Left lung (tissue), 4 donors: ENCODE measurements at regions not wholly inside any gene's neighbourhood (a gene's known extent, or its start where the extent isn't known, plus 50 kb on each side); places are given as distances from the start of the nearest gene placed in this dataset.
A peak's percentile ranks its signal among the peaks of the same experiment; 100 is the strongest.

ENCODE experiments used
- ATAC-seq: fragments of 200-7000 bp; cut with Tn5 transposase; one replicate; pipeline ENCODE4 v1.9.1; 2020; ENCODE audit warnings: moderate library complexity
- DNase-seq, 4 donors: peaks; one replicate each; pipeline ENCODE4 v3.0.0-alpha.2; 2013 to 2020
- H3K27ac ChIP-seq, 2 donors: fragments of 200-600 bp; sonication (generic) in 1 of 2; one replicate each; pipeline versions ENCODE4 v1.5.0 to v1.8.0; 2020 to 2021
- H3K27me3 ChIP-seq, 2 donors: fragments of 200-600 bp; sonication (generic) in 1 of 2; one replicate each; pipeline versions ENCODE4 v1.5.0 to v1.8.0; 2020 to 2021
- H3K36me3 ChIP-seq, 2 donors: fragments of 200-600 bp; sonication (generic) in 1 of 2; one replicate each; pipeline versions ENCODE4 v1.5.0 to v1.8.0; 2020 to 2021
- H3K4me1 ChIP-seq, 2 donors: fragments of 200-600 bp; one replicate each; pipeline ENCODE4 v1.8.0; 2021
- H3K4me3 ChIP-seq, 2 donors: fragments of 200-600 bp; sonication (generic) in 1 of 2; one replicate each; pipeline versions ENCODE4 v1.5.0 to v1.8.0; 2020 to 2021; ENCODE audit warnings: mild to moderate bottlenecking in 1 of 2
- H3K9me3 ChIP-seq, 2 donors: fragments of 200-600 bp; sonication (generic) in 1 of 2; one replicate each; pipeline versions ENCODE4 v1.5.0 to v1.8.0; 2020 to 2021
- CTCF ChIP-seq, 2 donors: fragments of 200-600 bp; sonication (generic) in 1 of 2; IDR thresholded peaks; one replicate each; pipeline versions ENCODE4 v1.5.0 to v1.8.0; 2021; ENCODE audit warnings: antibody characterized with exemption in 2 of 2
- intact Hi-C, 2 donors: fragments of 100-400 bp; cut with DNase I; formaldehyde crosslinking; loops; one replicate each; pipeline versions ENCODE4 v1.11.2 to v1.14.2; 2022
- donor health status: DM: no; HTN: yes; CAD: no.
- donor health status: DM: no; HTN: no; CAD: no.

DNA sequence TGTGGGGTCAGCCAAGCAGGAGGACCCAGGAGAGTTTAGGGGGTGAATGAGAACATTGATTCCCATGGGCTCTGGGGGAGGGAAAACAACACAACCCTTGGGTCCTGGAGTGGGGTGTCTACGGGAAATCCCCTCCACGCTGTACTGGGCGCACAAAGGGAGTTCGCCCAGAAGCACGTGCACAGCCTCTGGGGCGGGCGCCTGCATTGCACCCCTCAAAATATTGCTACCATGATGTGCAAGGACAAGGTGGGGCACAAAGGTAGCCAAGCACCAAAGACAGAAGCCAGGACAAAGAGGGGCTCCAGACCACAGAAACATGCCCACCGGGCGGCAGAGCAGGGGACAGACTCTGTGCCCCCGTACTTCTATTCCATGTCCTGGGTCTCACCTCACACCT is 74.9 kb upstream of the EIF5 start:
- H3K4me1 ChIP-seq: peaks cover 3 to 16% of the 10 kb centered on the region in 2 donors
- H3K27me3 ChIP-seq: peaks cover 0 to 15% of the 10 kb centered on the region in 2 donors
- intact Hi-C loops: no loop called here
- no peak for TF ChIP-seq CTCF (IDR thresholded peaks at IDR 0.05)
- no peak for ATAC-seq
- no peaks in the 10 kb centered on the region for H3K36me3 ChIP-seq
- H3K4me3 ChIP-seq: no peak overlapping the region
- H3K27ac ChIP-seq: no peak overlapping the region
- DNase-seq: no peak
- no peaks in the 10 kb centered on the region for H3K9me3 ChIP-seq

GRCh38 chr14:103259801-103260628 is 74.0 kb upstream of the EIF5 start:
- peaks cover 0 to 18% of the 10 kb centered on the region in 2 donors for H3K27me3 ChIP-seq
- DNase-seq (no peak), ATAC-seq (peak; percentile 81)
- H3K36me3 ChIP-seq: no peaks in the 10 kb centered on the region
- peak overlapping the region; percentile 56 to 76 for H3K27ac ChIP-seq
- peaks cover 3 to 16% of the 10 kb centered on the region in 2 donors for H3K4me1 ChIP-seq
- intact Hi-C loops: no loop called here
- H3K4me3 ChIP-seq: peak overlapping the region; percentile 27 to 32
- no peaks in the 10 kb centered on the region for H3K9me3 ChIP-seq
- no peak for TF ChIP-seq CTCF (IDR thresholded peaks at IDR 0.05)

- intact Hi-C loops: no loop called here
- peaks cover 3 to 16% of the 10 kb centered on the region in 2 donors for H3K4me1 ChIP-seq
- H3K4me3 ChIP-seq: peak overlapping the region; percentile 27 to 32
- DNase-seq (peak in 2 of 4 donors; percentile 63 to 75), ATAC-seq (peak; percentile 95)
- no peaks in the 10 kb centered on the region for H3K9me3 ChIP-seq
- peak overlapping the region; percentile 56 to 76 for H3K27ac ChIP-seq
- no peaks in the 10 kb centered on the region for H3K36me3 ChIP-seq
- peaks cover 0 to 18% of the 10 kb centered on the region in 2 donors for H3K27me3 ChIP-seq
- no peak for TF ChIP-seq CTCF (IDR thresholded peaks at IDR 0.05)
Observed at GRCh38 chr14:103260629-103261124, 73.4 kb upstream of the EIF5 start.

- H3K4me3 ChIP-seq: no peak overlapping the region
- no peaks in the 10 kb centered on the region for H3K9me3 ChIP-seq
- no peak for TF ChIP-seq CTCF (IDR thresholded peaks at IDR 0.05)
- no peaks in the 10 kb centered on the region for H3K36me3 ChIP-seq
- intact Hi-C loops: no loop called here
- DNase-seq: no peak
- no peak overlapping the region for H3K27ac ChIP-seq
- ATAC-seq: no peak
- H3K4me1 ChIP-seq: no peaks in the 10 kb centered on the region
- peaks cover 0 to 50% of the 10 kb centered on the region in 2 donors for H3K27me3 ChIP-seq
Observed at GRCh38 chr14:103267226-103267910, 66.7 kb upstream of the EIF5 start.

GRCh38 chr14:103271189-103271588 is 62.8 kb upstream of the EIF5 start:
- no peaks in the 10 kb centered on the region for H3K9me3 ChIP-seq
- intact Hi-C loops: no loop called here
- H3K27me3 ChIP-seq: peaks cover 26 to 67% of the 10 kb centered on the region in 2 donors
- no peak overlapping the region for H3K4me3 ChIP-seq
- no peaks in the 10 kb centered on the region for H3K36me3 ChIP-seq
- ATAC-seq (no peak), DNase-seq (no peak)
- TF ChIP-seq CTCF (IDR thresholded peaks at IDR 0.05): no peak
- no peak overlapping the region for H3K27ac ChIP-seq
- peaks cover 5 to 15% of the 10 kb centered on the region in 2 donors for H3K4me1 ChIP-seq
